Mesothelial cell of epicardium (in vitro differentiated cells): ENCODE measurements at regions not wholly inside any gene's neighbourhood (a gene's known extent, or its start where the extent isn't known, plus 50 kb on each side); places are given as distances from the start of the nearest gene placed in this dataset.

Experiments
- DNase-seq, 2 experiments: peaks; one replicate each; pipeline ENCODE4 v3.0.0; 2021; ENCODE audit warnings: low spot score in 2 of 2; ENCODE audit not compliant: unreplicated experiment in 2 of 2
- H3K27ac Mint-ChIP-seq: 2 replicates; pipeline ENCODE4 v1.8.0; 2021; ENCODE audit warnings: mixed read lengths
- H3K27me3 Mint-ChIP-seq: 2 replicates; pipeline ENCODE4 v1.8.0; 2021; ENCODE audit warnings: low read depth, mixed read lengths
- H3K36me3 Mint-ChIP-seq: 2 replicates; pipeline ENCODE4 v1.8.0; 2021; ENCODE audit warnings: mixed read lengths
- H3K4me1 Mint-ChIP-seq: 2 replicates; pipeline ENCODE4 v1.8.0; 2021; ENCODE audit warnings: mixed read lengths
- H3K4me3 Mint-ChIP-seq: 2 replicates; pipeline ENCODE4 v1.8.0; 2021; ENCODE audit warnings: mild to moderate bottlenecking, moderate library complexity, mixed read lengths
- H3K9me3 Mint-ChIP-seq: 2 replicates; pipeline ENCODE4 v1.8.0; 2021; ENCODE audit warnings: mixed read lengths
- CTCF ChIP-seq: fragments of 200-600 bp; sonication (generic); IDR thresholded peaks from one replicate; pipeline ENCODE4 v1.5.0; 2021; ENCODE audit warnings: antibody characterized with exemption; ENCODE audit not compliant: unreplicated experiment

GRCh38 chr12:107235600-107235999, 142.3 kb upstream of the CRY1 start:
- H3K27me3 Mint-ChIP-seq = peaks cover 55% of the 10 kb centered on the region
- no peak overlapping the region for H3K4me3 Mint-ChIP-seq
- no peaks in the 10 kb centered on the region for H3K36me3 Mint-ChIP-seq
- H3K4me1 Mint-ChIP-seq = peaks cover 18% of the 10 kb centered on the region
- H3K9me3 Mint-ChIP-seq = no peaks in the 10 kb centered on the region
- no peak for DNase-seq
- no peak for TF ChIP-seq CTCF
- H3K27ac Mint-ChIP-seq = no peak overlapping the region

- H3K36me3 Mint-ChIP-seq = no peaks in the 10 kb centered on the region
- DNase-seq = no peak
- no peak overlapping the region for H3K27ac Mint-ChIP-seq
- TF ChIP-seq CTCF = no peak
- peaks cover 18% of the 10 kb centered on the region for H3K4me1 Mint-ChIP-seq
- peaks cover 59% of the 10 kb centered on the region for H3K27me3 Mint-ChIP-seq
- no peaks in the 10 kb centered on the region for H3K9me3 Mint-ChIP-seq
- no peak overlapping the region for H3K4me3 Mint-ChIP-seq
These were observed 143.6 kb upstream of the CRY1 start for GRCh38 chr12:107236824-107237511.

GRCh38 chr12:107238296-107238695, 144.9 kb upstream of the CRY1 start:
- H3K4me3 Mint-ChIP-seq = no peak overlapping the region
- H3K27me3 Mint-ChIP-seq = peaks cover 67% of the 10 kb centered on the region
- no peak for TF ChIP-seq CTCF
- H3K27ac Mint-ChIP-seq = no peak overlapping the region
- H3K4me1 Mint-ChIP-seq = peaks cover 21% of the 10 kb centered on the region
- H3K9me3 Mint-ChIP-seq = no peaks in the 10 kb centered on the region
- H3K36me3 Mint-ChIP-seq = no peaks in the 10 kb centered on the region
- no peak for DNase-seq

- H3K4me3 Mint-ChIP-seq = no peak overlapping the region
- no peaks in the 10 kb centered on the region for H3K36me3 Mint-ChIP-seq
- no peaks in the 10 kb centered on the region for H3K9me3 Mint-ChIP-seq
- H3K27ac Mint-ChIP-seq = no peak overlapping the region
- H3K4me1 Mint-ChIP-seq = peaks cover 17% of the 10 kb centered on the region
- H3K27me3 Mint-ChIP-seq = peaks cover 67% of the 10 kb centered on the region
- no peak for DNase-seq
- TF ChIP-seq CTCF = no peak
These were observed 148.1 kb upstream of the CRY1 start for GRCh38 chr12:107241411-107241810.

GRCh38 chr12:107242189-107242588, 148.8 kb upstream of the CRY1 start:
- peaks cover 64% of the 10 kb centered on the region for H3K27me3 Mint-ChIP-seq

More at GRCh38 chr12:107242189-107242588, 148.8 kb upstream of the CRY1 start:
- H3K4me3 Mint-ChIP-seq = no peak overlapping the region
- H3K36me3 Mint-ChIP-seq = no peaks in the 10 kb centered on the region
- no peak for TF ChIP-seq CTCF
- no peak for DNase-seq
- no peaks in the 10 kb centered on the region for H3K9me3 Mint-ChIP-seq
- H3K4me1 Mint-ChIP-seq = peaks cover 9% of the 10 kb centered on the region
- no peak overlapping the region for H3K27ac Mint-ChIP-seq
